PC-3 (cell line): ENCODE measurements at regions not wholly inside any gene's neighbourhood (a gene's known extent, or its start where the extent isn't known, plus 50 kb on each side); places are given as distances from the start of the nearest gene placed in this dataset.

Experiments used
- ATAC-seq: fragments of 200-7000 bp; cut with Tn5 transposase; 2 replicates; pipeline ENCODE4 v1.9.1; 2020; ENCODE audit warnings: mild to moderate bottlenecking, moderate library complexity
- BruUV-seq: library from RNA; stranded (reverse); fragments of 400-500 nt; replicated peaks from 2 replicates; lab custom pipeline; 2021; lab: Mats Ljungman, UMichigan
- CTCF ChIA-PET: fragments of 300-600 bp; sonication (Branson Sonifier 250); formaldehyde crosslinking; loops from one replicate; lab custom pipeline; 2022; ENCODE audit warnings: antibody characterized with exemption; lab: Charles Lee
- POLR2A ChIA-PET: fragments of 300-600 bp; sonication (Branson Sonifier 250); formaldehyde crosslinking; loops from one replicate; lab custom pipeline; 2022; ENCODE audit warnings: antibody characterized with exemption; ENCODE audit not compliant: unreplicated experiment; lab: Charles Lee
- DNase-seq: peaks from one replicate; pipeline ENCODE4 v3.0.0-alpha.2; 2015
- H2AFZ ChIP-seq: fragments of 300-600 bp; sonication (generic); 2 replicates; pipeline ENCODE4 v1.6.0; 2016; ENCODE audit warnings: antibody characterized with exemption, low read length
- H3F3A ChIP-seq: fragments of 300-600 bp; sonication (generic); one replicate; pipeline ENCODE4 v1.6.0; 2017; ENCODE audit warnings: antibody characterized with exemption, low read length, control low read depth, mild to moderate bottlenecking; ENCODE audit not compliant: unreplicated experiment
- H3K27ac ChIP-seq: fragments of 300-600 bp; sonication (generic); 2 replicates; pipeline ENCODE4 v1.5.1; 2016; ENCODE audit warnings: mild to moderate bottlenecking, low read length
- H3K27me3 ChIP-seq: fragments of 300-600 bp; sonication (generic); 2 replicates; pipeline ENCODE4 v1.6.1; 2016; ENCODE audit warnings: low read length, mixed read lengths
- H3K36me3 ChIP-seq: fragments of 300-600 bp; sonication (generic); 2 replicates; pipeline ENCODE4 v1.6.1; 2016; ENCODE audit warnings: low read depth, mixed run types, low read length, mixed read lengths
- H3K4me1 ChIP-seq: fragments of 300-600 bp; sonication (generic); 2 replicates; pipeline ENCODE4 v1.5.1; 2016; ENCODE audit warnings: low read length; ENCODE audit not compliant: insufficient read depth
- H3K4me2 ChIP-seq: fragments of 300-600 bp; sonication (generic); 2 replicates; pipeline ENCODE4 v1.6.0; 2016; ENCODE audit warnings: low read length
- H3K4me3 ChIP-seq: fragments of 300-600 bp; sonication (generic); 2 replicates; pipeline ENCODE4 v1.5.1; 2016; ENCODE audit warnings: mild to moderate bottlenecking, low read length, mixed read lengths
- H3K79me2 ChIP-seq: fragments of 300-600 bp; sonication (generic); 2 replicates; pipeline ENCODE4 v1.6.1; 2017; ENCODE audit warnings: low read length, mixed read lengths
- H3K9ac ChIP-seq: fragments of 300-600 bp; sonication (generic); 2 replicates; pipeline ENCODE4 v1.6.0; 2016; ENCODE audit warnings: mild to moderate bottlenecking, low read length
- H3K9me2 ChIP-seq: fragments of 300-600 bp; sonication (generic); replicated peaks from 2 replicates; pipeline ENCODE4 v1.6.1; 2016; ENCODE audit warnings: mixed run types, low read length, mixed read lengths
- H3K9me3 ChIP-seq: fragments of 300-600 bp; sonication (generic); 2 replicates; pipeline ENCODE4 v1.6.1; 2016; ENCODE audit warnings: low read length, mixed read lengths
- H4K20me1 ChIP-seq: fragments of 300-600 bp; sonication (generic); 2 replicates; pipeline ENCODE4 v1.6.1; 2016; ENCODE audit warnings: low read length, mixed read lengths
- CTCF ChIP-seq: fragments of 300-600 bp; sonication (generic); conservative IDR thresholded peaks from 2 replicates; pipeline ENCODE4 v1.5.1; 2017; ENCODE audit warnings: antibody characterized with exemption, low read depth, mild to moderate bottlenecking, low read length
- EZH2 ChIP-seq: fragments of 300-600 bp; sonication (generic); IDR thresholded peaks from one replicate; pipeline ENCODE4 v1.6.1; 2017; ENCODE audit warnings: antibody characterized with exemption, mild to moderate bottlenecking, low read length; ENCODE audit not compliant: unreplicated experiment
- EZH2phosphoT487 ChIP-seq: fragments of 300-600 bp; sonication (generic); IDR thresholded peaks from 2 replicates; pipeline ENCODE4 v1.6.1; 2018; ENCODE audit warnings: mild to moderate bottlenecking, antibody characterized with exemption, low read length, borderline replicate concordance
- intact Hi-C: fragments of 100-400 bp; cut with micrococcal nuclease; formaldehyde crosslinking; loops from 2 replicates; pipeline ENCODE4 v1.9.0; 2023

- no peak for TF ChIP-seq EZH2phosphoT487
- TF ChIP-seq EZH2, result no peak
- TF ChIP-seq CTCF, result no peak
- H3K4me3 ChIP-seq, result no peak overlapping the region
- CTCF ChIA-PET, result no interaction called here
- POLR2A ChIA-PET, result no interaction called here
- no peak overlapping the region for H3K4me2 ChIP-seq
- no peaks in the 10 kb centered on the region for H3K36me3 ChIP-seq
- H3K9me3 ChIP-seq, result no peaks in the 10 kb centered on the region
- BruUV-seq, result no TSS peak
- no peaks in the 10 kb centered on the region for H3K9me2 ChIP-seq
- no peak overlapping the region for H3K9ac ChIP-seq
- no peak overlapping the region for H2AFZ ChIP-seq
- H3K27me3 ChIP-seq, result no peaks in the 10 kb centered on the region
- no peak for DNase-seq
- no peaks in the 10 kb centered on the region for H4K20me1 ChIP-seq
- H3K79me2 ChIP-seq, result no peaks in the 10 kb centered on the region
- no peaks in the 10 kb centered on the region for H3K4me1 ChIP-seq
- no peak for ATAC-seq
- no peak overlapping the region for H3K27ac ChIP-seq
- intact Hi-C loops, result loop anchor here (2.0 kb wide), 1 partner anchor 305 kb away; no protein-coding TSS in a partner anchor
- H3F3A ChIP-seq, result no peaks in the 10 kb centered on the region
Measured at GRCh38 chr13:52969373-52969772, 59.2 kb upstream of the OLFM4 start.

GRCh38 chr13:52968074-52968700, 60.4 kb upstream of the OLFM4 start:
- BruUV-seq, result no TSS peak

More at GRCh38 chr13:52968074-52968700, 60.4 kb upstream of the OLFM4 start:
- no peak overlapping the region for H2AFZ ChIP-seq
- TF ChIP-seq EZH2phosphoT487, result no peak
- TF ChIP-seq CTCF, result peak; percentile 95
- TF ChIP-seq EZH2, result no peak
- no peak overlapping the region for H3K27ac ChIP-seq
- H3K4me3 ChIP-seq, result no peak overlapping the region
- ChIA-PET POLR2A (no interaction called here), CTCF (interaction anchor here (0.6 to 1.3 kb wide), 5 partner anchors 9 to 359 kb away, joined by 3 to 16 read pairs (median 6); no protein-coding TSS in a partner anchor)
- H4K20me1 ChIP-seq, result no peaks in the 10 kb centered on the region
- H3F3A ChIP-seq, result no peaks in the 10 kb centered on the region
- H3K9ac ChIP-seq, result no peak overlapping the region
- H3K79me2 ChIP-seq, result no peaks in the 10 kb centered on the region
- no peaks in the 10 kb centered on the region for H3K4me1 ChIP-seq
- no peaks in the 10 kb centered on the region for H3K9me3 ChIP-seq
- intact Hi-C loops, result loop anchor here (2.0 kb wide), 1 partner anchor 303 kb away; no protein-coding TSS in a partner anchor
- peak; percentile 88 for ATAC-seq
- DNase-seq, result peak; percentile 78
- no peaks in the 10 kb centered on the region for H3K36me3 ChIP-seq
- H3K9me2 ChIP-seq, result no peaks in the 10 kb centered on the region
- no peak overlapping the region for H3K4me2 ChIP-seq
- no peaks in the 10 kb centered on the region for H3K27me3 ChIP-seq
